ENCODE measurements at regions not wholly inside any gene's neighbourhood (a gene's known extent, or its start where the extent isn't known, plus 50 kb on each side); places are given as distances from the start of the nearest gene placed in this dataset.
A peak's percentile ranks its signal among the peaks of the same experiment; 100 is the strongest.

GRCh38 chr2:7646024-7646423, 728.8 kb downstream of the RNF144A start:
- H2AFZ ChIP-seq (ENCODE audit: insufficient read depth, low read depth, low read length, poor library complexity, severe bottlenecking): no peak overlapping the region
- intact Hi-C loops (cut with micrococcal nuclease): no loop called here
- no peaks in the 10 kb centered on the region for H3K4me1 Mint-ChIP-seq
- no peaks in the 10 kb centered on the region for H3K4me1 ChIP-seq (ENCODE audit: control insufficient read depth in 1 of 2, insufficient read depth in 2 of 2, low read length in 2 of 2)
- H3K4me2 ChIP-seq (replicated peaks; ENCODE audit: extremely low read depth, low read length, poor library complexity, severe bottlenecking): no peak overlapping the region
- WGBS (ENCODE audit: insufficient coverage): no CpG with 5 or more reads among the region's 3 CpGs
- no peaks in the 10 kb centered on the region for H4K20me1 ChIP-seq (ENCODE audit: insufficient read depth, low read length)
- peaks cover 9 to 10% of the 10 kb centered on the region in 2 donors for H3K9me3 ChIP-seq (replicated peaks in 1 of 2; ENCODE audit: control insufficient read depth in 1 of 2, insufficient read depth in 1 of 2, low read length in 2 of 2)
- H3K4me3 Mint-ChIP-seq: no peak overlapping the region
- TF ChIP-seq CTCF (IDR thresholded peaks at IDR 0.05): no peak
- H3K4me3 ChIP-seq (replicated peaks in 1 of 3; ENCODE audit: low read depth in 2 of 3, low read length in 3 of 3): no peak overlapping the region
- no peak overlapping the region for H3K27ac Mint-ChIP-seq
- no peaks in the 10 kb centered on the region for H3K36me3 ChIP-seq (replicated peaks in 1 of 2; ENCODE audit: control insufficient read depth in 1 of 2, insufficient read depth in 2 of 2, low read length in 2 of 2)
- no peak for DNase-seq
- H3K27ac ChIP-seq (ENCODE audit: low read depth in 1 of 2, low read length in 2 of 2): no peak overlapping the region
- H3K79me2 ChIP-seq (ENCODE audit: insufficient read depth, low read length): no peaks in the 10 kb centered on the region
- peaks cover 0 to 6% (median 3%) of the 10 kb centered on the region in 3 donors for H3K27me3 Mint-ChIP-seq (ENCODE audit: low read depth in 3 of 3)
- no peak overlapping the region for H3K9ac ChIP-seq (ENCODE audit: insufficient read depth, low read length, poor library complexity, severe bottlenecking)
- H3K9me3 Mint-ChIP-seq: peaks cover 14 to 35% (median 24%) of the 10 kb centered on the region in 7 donors
- H3K36me3 Mint-ChIP-seq: no peaks in the 10 kb centered on the region
- no peaks in the 10 kb centered on the region for H3K27me3 ChIP-seq (ENCODE audit: control insufficient read depth in 2 of 2, insufficient read depth in 2 of 2, low read length in 2 of 2)

- no peak overlapping the region for H3K4me3 Mint-ChIP-seq
- Histone ChIP-seq H3K9me3 (replicated peaks in 1 of 2; ENCODE audit: control insufficient read depth in 1 of 2, insufficient read depth in 1 of 2, low read length in 2 of 2) (peaks cover 4 to 7% of the 10 kb centered on the region in 2 donors), H2AFZ (ENCODE audit: insufficient read depth, low read depth, low read length, poor library complexity, severe bottlenecking) (no peak overlapping the region), H3K4me3 (replicated peaks in 1 of 3; ENCODE audit: low read depth in 2 of 3, low read length in 3 of 3) (no peak overlapping the region), H3K79me2 (ENCODE audit: insufficient read depth, low read length) (no peaks in the 10 kb centered on the region), H3K9ac (ENCODE audit: insufficient read depth, low read length, poor library complexity, severe bottlenecking) (no peak overlapping the region), H4K20me1 (ENCODE audit: insufficient read depth, low read length) (no peaks in the 10 kb centered on the region), H3K27ac (ENCODE audit: low read depth in 1 of 2, low read length in 2 of 2) (no peak overlapping the region), H3K36me3 (replicated peaks in 1 of 2; ENCODE audit: control insufficient read depth in 1 of 2, insufficient read depth in 2 of 2, low read length in 2 of 2) (no peaks in the 10 kb centered on the region), H3K4me2 (replicated peaks; ENCODE audit: extremely low read depth, low read length, poor library complexity, severe bottlenecking) (no peak overlapping the region), H3K4me1 (ENCODE audit: control insufficient read depth in 1 of 2, insufficient read depth in 2 of 2, low read length in 2 of 2) (no peaks in the 10 kb centered on the region), H3K27me3 (ENCODE audit: control insufficient read depth in 2 of 2, insufficient read depth in 2 of 2, low read length in 2 of 2) (no peaks in the 10 kb centered on the region)
- H3K36me3 Mint-ChIP-seq: no peaks in the 10 kb centered on the region
- peaks cover 8 to 29% (median 18%) of the 10 kb centered on the region in 7 donors for H3K9me3 Mint-ChIP-seq
- H3K4me1 Mint-ChIP-seq: no peaks in the 10 kb centered on the region
- no peak for DNase-seq
- WGBS (ENCODE audit: insufficient coverage): 92% methylated on average over 2 of the region's 6 CpGs
- no peak for TF ChIP-seq CTCF (IDR thresholded peaks at IDR 0.05)
- H3K27ac Mint-ChIP-seq: peak overlapping the region in 1 of 7 donors; percentile 37
- H3K27me3 Mint-ChIP-seq (ENCODE audit: low read depth in 3 of 3): peaks cover 2 to 6% (median 3%) of the 10 kb centered on the region in 3 donors
- intact Hi-C loops (cut with micrococcal nuclease): no loop called here
Measured at GRCh38 chr2:7646661-7647060, 729.4 kb downstream of the RNF144A start.

All from CD14-positive monocyte (primary cell).